ENCODE measurements at regions not wholly inside any gene's neighbourhood (a gene's known extent, or its start where the extent isn't known, plus 50 kb on each side); places are given as distances from the start of the nearest gene placed in this dataset.

- no peak for TF ChIP-seq POLR2AphosphoS5 (IDR thresholded peaks at IDR 0.05)
- TF ChIP-seq, protein P1, sequence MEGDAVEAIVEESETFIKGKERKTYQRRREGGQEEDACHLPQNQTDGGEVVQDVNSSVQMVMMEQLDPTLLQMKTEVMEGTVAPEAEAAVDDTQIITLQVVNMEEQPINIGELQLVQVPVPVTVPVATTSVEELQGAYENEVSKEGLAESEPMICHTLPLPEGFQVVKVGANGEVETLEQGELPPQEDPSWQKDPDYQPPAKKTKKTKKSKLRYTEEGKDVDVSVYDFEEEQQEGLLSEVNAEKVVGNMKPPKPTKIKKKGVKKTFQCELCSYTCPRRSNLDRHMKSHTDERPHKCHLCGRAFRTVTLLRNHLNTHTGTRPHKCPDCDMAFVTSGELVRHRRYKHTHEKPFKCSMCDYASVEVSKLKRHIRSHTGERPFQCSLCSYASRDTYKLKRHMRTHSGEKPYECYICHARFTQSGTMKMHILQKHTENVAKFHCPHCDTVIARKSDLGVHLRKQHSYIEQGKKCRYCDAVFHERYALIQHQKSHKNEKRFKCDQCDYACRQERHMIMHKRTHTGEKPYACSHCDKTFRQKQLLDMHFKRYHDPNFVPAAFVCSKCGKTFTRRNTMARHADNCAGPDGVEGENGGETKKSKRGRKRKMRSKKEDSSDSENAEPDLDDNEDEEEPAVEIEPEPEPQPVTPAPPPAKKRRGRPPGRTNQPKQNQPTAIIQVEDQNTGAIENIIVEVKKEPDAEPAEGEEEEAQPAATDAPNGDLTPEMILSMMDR (IDR thresholded peaks at IDR 0.05): no peak
- TF ChIP-seq EP300 (IDR thresholded peaks at IDR 0.05; ENCODE audit: low read depth): no peak
- Histone ChIP-seq H3K27ac (no peak overlapping the region), H3K9me3 (no peaks in the 10 kb centered on the region), H3K4me3 (no peak overlapping the region), H3K36me3 (no peaks in the 10 kb centered on the region), H3K27me3 (no peaks in the 10 kb centered on the region), H3K4me1 (no peaks in the 10 kb centered on the region)
- intact Hi-C loops (cut with DNase I; ENCODE audit: low total_unique reads) (no loop called here), in situ Hi-C loops (cut with MboI; ENCODE audit: low pct_ligation_motif_present in 1 of 4, low pct_unique_long_range_greater_than_20kb in 1 of 4, low sequenced_read_pairs in 3 of 4) (no loop called here)
- no peak for DNase-seq
- 80 to 83% methylated on average over 3 to 6 of the region's 6 CpGs for whole genome bisulfite sequencing, 2 donors (ENCODE audit: low coverage in 1 of 2)
Measured at GRCh38 chr2:14188446-14188845, 444.1 kb upstream of the LRATD1 start.

GRCh38 chr2:14189929-14190328 is 442.6 kb upstream of the LRATD1 start:
- no peak overlapping the region for H3K27ac ChIP-seq
- no peaks in the 10 kb centered on the region for H3K36me3 ChIP-seq
- WGBS, 2 donors (ENCODE audit: low coverage in 1 of 2): 39 to 45% methylated on average over 2 of the region's 2 CpGs
- no peak for DNase-seq
- H3K27me3 ChIP-seq: no peaks in the 10 kb centered on the region
- intact Hi-C loops (cut with DNase I; ENCODE audit: low total_unique reads) (no loop called here), in situ Hi-C loops (cut with MboI; ENCODE audit: low pct_ligation_motif_present in 1 of 4, low pct_unique_long_range_greater_than_20kb in 1 of 4, low sequenced_read_pairs in 3 of 4) (no loop called here)
- TF ChIP-seq POLR2A (IDR thresholded peaks at IDR 0.05) (no peak), EP300 (IDR thresholded peaks at IDR 0.05; ENCODE audit: low read depth) (no peak), POLR2AphosphoS5 (IDR thresholded peaks at IDR 0.05) (no peak)
- TF ChIP-seq, protein P1 (IDR thresholded peaks at IDR 0.05): no peak
- H3K9me3 ChIP-seq: no peaks in the 10 kb centered on the region
- H3K4me1 ChIP-seq: no peaks in the 10 kb centered on the region
- no peak overlapping the region for H3K4me3 ChIP-seq

GRCh38 chr2:14194233-14194632 is 438.3 kb upstream of the LRATD1 start:
- intact Hi-C loops (cut with DNase I; ENCODE audit: low total_unique reads): no loop called here
- TF ChIP-seq POLR2A (IDR thresholded peaks at IDR 0.05) (no peak), EP300 (IDR thresholded peaks at IDR 0.05; ENCODE audit: low read depth) (no peak)
- no peaks in the 10 kb centered on the region for H3K36me3 ChIP-seq

DNA sequence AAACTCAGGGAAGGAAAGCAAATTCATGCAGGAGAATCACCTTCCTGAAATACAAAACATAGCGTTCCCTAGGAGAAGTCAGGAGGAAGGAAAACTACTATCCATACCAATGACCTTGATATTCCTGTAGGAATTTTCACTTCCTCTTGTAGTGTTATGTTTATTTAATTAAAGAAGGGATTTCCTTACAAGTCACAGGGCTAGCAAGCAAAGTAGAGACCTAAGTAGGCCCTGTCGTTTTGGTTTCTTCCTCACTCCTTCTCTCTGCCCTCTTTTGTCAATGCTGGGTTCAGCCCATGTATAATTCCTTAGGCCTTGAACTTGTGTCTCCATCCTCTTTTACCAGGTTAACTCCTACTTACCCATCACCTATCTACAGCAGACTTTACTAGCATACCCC is 435.2 kb upstream of the LRATD1 start:
- WGBS, 2 donors (ENCODE audit: low coverage in 1 of 2): 68 to 80% methylated on average over 1 to 2 of the region's 2 CpGs
- DNase-seq: no peak
- no peak for TF ChIP-seq POLR2A (IDR thresholded peaks at IDR 0.05)
- TF ChIP-seq POLR2AphosphoS5 (IDR thresholded peaks at IDR 0.05): no peak
- no peak for TF ChIP-seq EP300 (IDR thresholded peaks at IDR 0.05; ENCODE audit: low read depth)
- TF ChIP-seq, protein P1 (IDR thresholded peaks at IDR 0.05): no peak
- H3K4me3 ChIP-seq: no peak overlapping the region
- H3K36me3 ChIP-seq: no peaks in the 10 kb centered on the region
- intact Hi-C loops (cut with DNase I; ENCODE audit: low total_unique reads): no loop called here
- no peaks in the 10 kb centered on the region for H3K9me3 ChIP-seq
- no peak overlapping the region for H3K27ac ChIP-seq
- no peaks in the 10 kb centered on the region for H3K27me3 ChIP-seq
- H3K4me1 ChIP-seq: no peaks in the 10 kb centered on the region
- in situ Hi-C loops (cut with MboI; ENCODE audit: low pct_ligation_motif_present in 1 of 4, low pct_unique_long_range_greater_than_20kb in 1 of 4, low sequenced_read_pairs in 3 of 4): no loop called here

More at GRCh38 chr2:14194233-14194632, 438.3 kb upstream of the LRATD1 start:
- Histone ChIP-seq H3K4me3 (no peak overlapping the region), H3K27me3 (no peaks in the 10 kb centered on the region), H3K27ac (no peak overlapping the region), H3K4me1 (no peaks in the 10 kb centered on the region), H3K9me3 (no peaks in the 10 kb centered on the region)
- 82 to 90% methylated on average over 1 of the region's 1 CpG for WGBS, 2 donors (ENCODE audit: low coverage in 1 of 2)
- DNase-seq: no peak
- in situ Hi-C loops (cut with MboI; ENCODE audit: low pct_ligation_motif_present in 1 of 4, low pct_unique_long_range_greater_than_20kb in 1 of 4, low sequenced_read_pairs in 3 of 4): no loop called here

- in situ Hi-C loops (cut with MboI; ENCODE audit: low pct_ligation_motif_present in 1 of 4, low pct_unique_long_range_greater_than_20kb in 1 of 4, low sequenced_read_pairs in 3 of 4): no loop called here
- Histone ChIP-seq H3K9me3 (no peaks in the 10 kb centered on the region), H3K27ac (no peak overlapping the region), H3K27me3 (no peaks in the 10 kb centered on the region), H3K4me1 (no peaks in the 10 kb centered on the region), H3K36me3 (no peaks in the 10 kb centered on the region), H3K4me3 (no peak overlapping the region)
- WGBS, 2 donors (ENCODE audit: low coverage in 1 of 2): 73 to 80% methylated on average over 1 to 3 of the region's 3 CpGs
- DNase-seq: no peak
- TF ChIP-seq EP300 (IDR thresholded peaks at IDR 0.05; ENCODE audit: low read depth) (no peak), POLR2A (IDR thresholded peaks at IDR 0.05) (no peak), POLR2AphosphoS5 (IDR thresholded peaks at IDR 0.05) (no peak)
- TF ChIP-seq, protein P1 (IDR thresholded peaks at IDR 0.05): no peak
- intact Hi-C loops (cut with DNase I; ENCODE audit: low total_unique reads): no loop called here
Measured at GRCh38 chr2:14199040-14199439, 433.5 kb upstream of the LRATD1 start.
